Peyer's patch (tissue), 4 donors: ENCODE measurements at regions not wholly inside any gene's neighbourhood (a gene's known extent, or its start where the extent isn't known, plus 50 kb on each side); places are given as distances from the start of the nearest gene placed in this dataset.

Experiments used
- DNase-seq, 3 donors: peaks; one replicate each; pipeline ENCODE4 v3.0.0-alpha.2; 2017 to 2019
- H3K27ac ChIP-seq, 4 donors: fragments of 200-600 bp; sonication (generic); one replicate each; pipeline ENCODE4 v1.5.1; 2016 to 2019
- H3K27me3 ChIP-seq, 2 donors: fragments of 200-600 bp; sonication (generic); one replicate each; pipeline ENCODE4 v1.5.1; 2019
- H3K36me3 ChIP-seq, 3 donors: fragments of 200-600 bp; sonication (generic); one replicate each; pipeline ENCODE4 v1.5.1; 2016 to 2019
- H3K4me1 ChIP-seq, 4 donors: fragments of 200-600 bp; sonication (generic); one replicate each; pipeline ENCODE4 v1.5.1; 2016 to 2019
- H3K4me3 ChIP-seq, 4 donors: fragments of 200-600 bp; sonication (generic); 1 replicate in 3 of 4; 2 replicates in 1 of 4; pipeline ENCODE4 v1.5.1; 2016 to 2019; ENCODE audit warnings: mild to moderate bottlenecking in 1 of 4
- H3K9me3 ChIP-seq, 4 donors: fragments of 200-600 bp; sonication (generic); one replicate each; pipeline ENCODE4 v1.5.1; 2016 to 2019; ENCODE audit warnings: mild to moderate bottlenecking in 1 of 4
- POLR2A ChIP-seq, 2 donors: fragments of 450-650 bp; IDR thresholded peaks; one replicate each; pipeline ENCODE4 v1.5.1; 2017; ENCODE audit warnings: antibody characterized with exemption in 2 of 2, mild to moderate bottlenecking in 2 of 2, moderate library complexity in 2 of 2
- TF ChIP-seq, protein P1 (sequence below), 6 experiments: fragments of 450-650 bp in 4 of 6; fragments of 200-600 bp in 2 of 6; sonication (generic) in 1 of 6; IDR thresholded peaks; one replicate each; pipeline ENCODE4 v1.5.1; 2017 to 2019; ENCODE audit warnings: antibody characterized with exemption in 6 of 6, mild to moderate bottlenecking in 3 of 6, moderate library complexity in 1 of 6

GRCh38 chr16:86732621-86733295, 154.4 kb downstream of the FOXL1 start:
- Histone ChIP-seq H3K4me1 (no peaks in the 10 kb centered on the region), H3K27me3 (no peaks in the 10 kb centered on the region)
- no peak for DNase-seq

GRCh38 chr16:86733546-86734254, 155.4 kb downstream of the FOXL1 start:
- no peaks in the 10 kb centered on the region for H3K27me3 ChIP-seq
- no peak for DNase-seq

More at GRCh38 chr16:86732621-86733295, 154.4 kb downstream of the FOXL1 start:
- Histone ChIP-seq H3K9me3 (peaks cover 0 to 5% (median 0%) of the 10 kb centered on the region in 4 donors), H3K36me3 (no peaks in the 10 kb centered on the region), H3K4me3 (no peak overlapping the region), H3K27ac (no peak overlapping the region)
- no peak for TF ChIP-seq POLR2A (IDR thresholded peaks at IDR 0.05)
- TF ChIP-seq, protein P1, sequence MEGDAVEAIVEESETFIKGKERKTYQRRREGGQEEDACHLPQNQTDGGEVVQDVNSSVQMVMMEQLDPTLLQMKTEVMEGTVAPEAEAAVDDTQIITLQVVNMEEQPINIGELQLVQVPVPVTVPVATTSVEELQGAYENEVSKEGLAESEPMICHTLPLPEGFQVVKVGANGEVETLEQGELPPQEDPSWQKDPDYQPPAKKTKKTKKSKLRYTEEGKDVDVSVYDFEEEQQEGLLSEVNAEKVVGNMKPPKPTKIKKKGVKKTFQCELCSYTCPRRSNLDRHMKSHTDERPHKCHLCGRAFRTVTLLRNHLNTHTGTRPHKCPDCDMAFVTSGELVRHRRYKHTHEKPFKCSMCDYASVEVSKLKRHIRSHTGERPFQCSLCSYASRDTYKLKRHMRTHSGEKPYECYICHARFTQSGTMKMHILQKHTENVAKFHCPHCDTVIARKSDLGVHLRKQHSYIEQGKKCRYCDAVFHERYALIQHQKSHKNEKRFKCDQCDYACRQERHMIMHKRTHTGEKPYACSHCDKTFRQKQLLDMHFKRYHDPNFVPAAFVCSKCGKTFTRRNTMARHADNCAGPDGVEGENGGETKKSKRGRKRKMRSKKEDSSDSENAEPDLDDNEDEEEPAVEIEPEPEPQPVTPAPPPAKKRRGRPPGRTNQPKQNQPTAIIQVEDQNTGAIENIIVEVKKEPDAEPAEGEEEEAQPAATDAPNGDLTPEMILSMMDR (IDR thresholded peaks at IDR 0.05) = no peak

GRCh38 chr16:86734543-86735460, 156.5 kb downstream of the FOXL1 start:
- H3K27me3 ChIP-seq = no peaks in the 10 kb centered on the region
- H3K36me3 ChIP-seq = no peaks in the 10 kb centered on the region
- no peak overlapping the region for H3K4me3 ChIP-seq
- TF ChIP-seq, protein P1 (IDR thresholded peaks at IDR 0.05) = no peak
- TF ChIP-seq POLR2A (IDR thresholded peaks at IDR 0.05) = no peak
- no peaks in the 10 kb centered on the region for H3K4me1 ChIP-seq
- H3K27ac ChIP-seq = no peak overlapping the region
- no peak for DNase-seq
- no peaks in the 10 kb centered on the region for H3K9me3 ChIP-seq

More at GRCh38 chr16:86733546-86734254, 155.4 kb downstream of the FOXL1 start:
- TF ChIP-seq, protein P1 (IDR thresholded peaks at IDR 0.05) = no peak
- no peak for TF ChIP-seq POLR2A (IDR thresholded peaks at IDR 0.05)
- Histone ChIP-seq H3K4me3 (no peak overlapping the region), H3K4me1 (no peaks in the 10 kb centered on the region), H3K9me3 (peaks cover 0 to 4% (median 0%) of the 10 kb centered on the region in 4 donors), H3K36me3 (no peaks in the 10 kb centered on the region), H3K27ac (no peak overlapping the region)

GRCh38 chr16:86735727-86736126, 157.4 kb downstream of the FOXL1 start:
- Histone ChIP-seq H3K27me3 (no peaks in the 10 kb centered on the region), H3K4me3 (no peak overlapping the region), H3K36me3 (no peaks in the 10 kb centered on the region), H3K27ac (no peak overlapping the region), H3K9me3 (no peaks in the 10 kb centered on the region), H3K4me1 (no peaks in the 10 kb centered on the region)
- no peak for DNase-seq
- TF ChIP-seq POLR2A (IDR thresholded peaks at IDR 0.05) = no peak

DNA sequence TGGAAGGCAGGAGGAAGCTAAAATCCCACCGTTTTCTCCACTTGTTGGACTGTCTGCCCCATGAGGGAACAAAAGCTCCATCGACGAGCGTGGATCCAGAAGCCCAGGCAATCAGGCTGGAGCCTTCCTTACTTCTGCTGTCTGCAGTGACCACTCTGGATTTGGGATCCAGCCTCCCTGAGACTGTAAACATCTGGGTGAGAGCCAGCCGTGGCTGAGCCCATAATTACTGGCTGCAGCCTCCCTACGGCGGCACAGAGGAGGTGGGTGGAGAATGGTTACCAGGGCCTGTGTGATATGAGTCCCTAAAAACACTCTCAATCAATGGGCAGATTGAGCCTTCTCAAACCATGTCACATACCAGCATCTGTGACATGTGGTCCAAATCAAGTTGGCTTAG, 158.2 kb downstream of the FOXL1 start:
- Histone ChIP-seq H3K27me3 (no peaks in the 10 kb centered on the region), H3K9me3 (no peaks in the 10 kb centered on the region), H3K4me3 (no peak overlapping the region), H3K36me3 (no peaks in the 10 kb centered on the region), H3K4me1 (no peaks in the 10 kb centered on the region), H3K27ac (no peak overlapping the region)
- no peak for DNase-seq
- no peak for TF ChIP-seq POLR2A (IDR thresholded peaks at IDR 0.05)
- TF ChIP-seq, protein P1 (IDR thresholded peaks at IDR 0.05) = no peak
